ENCODE measurements at regions not wholly inside any gene's neighbourhood (a gene's known extent, or its start where the extent isn't known, plus 50 kb on each side); places are given as distances from the start of the nearest gene placed in this dataset.

DNA sequence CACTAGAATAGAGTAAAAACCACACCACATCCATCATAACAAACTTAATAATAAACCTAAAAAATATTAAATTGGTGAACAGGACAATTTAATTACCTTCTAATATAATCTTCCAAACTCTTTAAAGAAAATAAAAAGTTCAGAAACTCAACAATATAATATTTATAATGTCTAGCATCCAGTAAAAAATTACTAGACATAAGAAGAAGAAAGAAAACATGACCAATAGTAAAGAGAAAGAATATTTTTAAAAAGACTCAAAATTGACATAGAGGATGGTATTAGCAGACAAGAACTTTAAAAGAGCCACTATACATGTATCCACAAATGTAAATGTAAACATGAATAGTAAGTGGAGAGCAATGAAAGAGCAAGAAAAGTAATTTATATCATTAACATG is 388.4 kb downstream of the TFEC start:
- TF ChIP-seq EZH2 (IDR thresholded peaks at IDR 0.05; ENCODE audit: borderline replicate concordance, low read depth, low read length, severe bottlenecking) = no peak
- TF ChIP-seq, protein P1, sequence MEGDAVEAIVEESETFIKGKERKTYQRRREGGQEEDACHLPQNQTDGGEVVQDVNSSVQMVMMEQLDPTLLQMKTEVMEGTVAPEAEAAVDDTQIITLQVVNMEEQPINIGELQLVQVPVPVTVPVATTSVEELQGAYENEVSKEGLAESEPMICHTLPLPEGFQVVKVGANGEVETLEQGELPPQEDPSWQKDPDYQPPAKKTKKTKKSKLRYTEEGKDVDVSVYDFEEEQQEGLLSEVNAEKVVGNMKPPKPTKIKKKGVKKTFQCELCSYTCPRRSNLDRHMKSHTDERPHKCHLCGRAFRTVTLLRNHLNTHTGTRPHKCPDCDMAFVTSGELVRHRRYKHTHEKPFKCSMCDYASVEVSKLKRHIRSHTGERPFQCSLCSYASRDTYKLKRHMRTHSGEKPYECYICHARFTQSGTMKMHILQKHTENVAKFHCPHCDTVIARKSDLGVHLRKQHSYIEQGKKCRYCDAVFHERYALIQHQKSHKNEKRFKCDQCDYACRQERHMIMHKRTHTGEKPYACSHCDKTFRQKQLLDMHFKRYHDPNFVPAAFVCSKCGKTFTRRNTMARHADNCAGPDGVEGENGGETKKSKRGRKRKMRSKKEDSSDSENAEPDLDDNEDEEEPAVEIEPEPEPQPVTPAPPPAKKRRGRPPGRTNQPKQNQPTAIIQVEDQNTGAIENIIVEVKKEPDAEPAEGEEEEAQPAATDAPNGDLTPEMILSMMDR (IDR thresholded peaks at IDR 0.05; ENCODE audit: extremely low read depth in 1 of 2, insufficient read depth in 1 of 2, low read depth in 1 of 2, low read length in 2 of 2) = no peak
- no peak for TF ChIP-seq POLR2AphosphoS5 (IDR thresholded peaks at IDR 0.05; ENCODE audit: insufficient read depth, low read depth, low read length)
- no peak for TF ChIP-seq POLR2A (IDR thresholded peaks at IDR 0.05; ENCODE audit: low read depth, low read length)

Data from endothelial cell of umbilical vein (primary cell).